ENCODE measurements at regions not wholly inside any gene's neighbourhood (a gene's known extent, or its start where the extent isn't known, plus 50 kb on each side); places are given as distances from the start of the nearest gene placed in this dataset.

DNA sequence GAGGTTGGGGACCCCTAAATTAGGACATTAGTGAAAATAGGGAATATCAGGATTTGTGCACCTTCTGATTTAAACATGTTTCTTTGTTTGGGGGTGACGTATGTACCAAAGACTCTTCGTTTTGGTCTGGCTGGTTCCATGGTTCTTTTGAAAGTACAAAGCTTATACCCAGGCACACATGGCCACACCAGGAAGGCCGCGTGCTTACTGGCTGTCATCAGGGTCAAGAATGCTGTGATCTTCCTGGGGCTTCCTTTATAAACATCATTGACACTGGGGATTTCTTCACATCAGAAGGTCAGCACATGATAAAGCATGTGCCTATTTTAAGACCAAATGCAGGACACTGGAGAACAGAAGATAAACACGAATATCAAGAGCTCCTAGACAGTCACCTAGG is 230.6 kb upstream of the ID2 start:
- no peaks in the 10 kb centered on the region for H3K79me2 ChIP-seq (ENCODE audit: insufficient read depth, low read length)
- H3K4me3 ChIP-seq (replicated peaks in 1 of 2; ENCODE audit: low read depth in 1 of 2, low read length in 2 of 2): no peak overlapping the region
- no peaks in the 10 kb centered on the region for H3K9me3 ChIP-seq (ENCODE audit: control insufficient read depth in 1 of 2, insufficient read depth in 1 of 2, low read depth in 1 of 2, low read length in 2 of 2)
- intact Hi-C loops (cut with micrococcal nuclease): no loop called here
- no peak overlapping the region for H3K4me2 ChIP-seq (ENCODE audit: low read length)
- ATAC-seq (no peak), DNase-seq (ENCODE audit: low read depth, low spot score) (no peak)
- H3K9ac ChIP-seq (ENCODE audit: low read length): no peak overlapping the region
- no peak overlapping the region for H2AFZ ChIP-seq (ENCODE audit: low read depth, low read length, poor library complexity, severe bottlenecking)
- no peak for TF ChIP-seq FOSL1 (IDR thresholded peaks at IDR 0.05; ENCODE audit: low read depth)
- no peak for TF ChIP-seq SP1 (IDR thresholded peaks at IDR 0.05; ENCODE audit: low read depth)
- TF ChIP-seq, protein P1, sequence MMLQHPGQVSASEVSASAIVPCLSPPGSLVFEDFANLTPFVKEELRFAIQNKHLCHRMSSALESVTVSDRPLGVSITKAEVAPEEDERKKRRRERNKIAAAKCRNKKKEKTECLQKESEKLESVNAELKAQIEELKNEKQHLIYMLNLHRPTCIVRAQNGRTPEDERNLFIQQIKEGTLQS (IDR thresholded peaks at IDR 0.05): no peak
- TF ChIP-seq YY1 (IDR thresholded peaks at IDR 0.05; ENCODE audit: extremely low read depth, insufficient replicate concordance, low read depth, low read length): no peak
- TF ChIP-seq, protein P2, sequence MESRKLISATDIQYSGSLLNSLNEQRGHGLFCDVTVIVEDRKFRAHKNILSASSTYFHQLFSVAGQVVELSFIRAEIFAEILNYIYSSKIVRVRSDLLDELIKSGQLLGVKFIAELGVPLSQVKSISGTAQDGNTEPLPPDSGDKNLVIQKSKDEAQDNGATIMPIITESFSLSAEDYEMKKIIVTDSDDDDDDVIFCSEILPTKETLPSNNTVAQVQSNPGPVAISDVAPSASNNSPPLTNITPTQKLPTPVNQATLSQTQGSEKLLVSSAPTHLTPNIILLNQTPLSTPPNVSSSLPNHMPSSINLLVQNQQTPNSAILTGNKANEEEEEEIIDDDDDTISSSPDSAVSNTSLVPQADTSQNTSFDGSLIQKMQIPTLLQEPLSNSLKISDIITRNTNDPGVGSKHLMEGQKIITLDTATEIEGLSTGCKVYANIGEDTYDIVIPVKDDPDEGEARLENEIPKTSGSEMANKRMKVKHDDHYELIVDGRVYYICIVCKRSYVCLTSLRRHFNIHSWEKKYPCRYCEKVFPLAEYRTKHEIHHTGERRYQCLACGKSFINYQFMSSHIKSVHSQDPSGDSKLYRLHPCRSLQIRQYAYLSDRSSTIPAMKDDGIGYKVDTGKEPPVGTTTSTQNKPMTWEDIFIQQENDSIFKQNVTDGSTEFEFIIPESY (IDR thresholded peaks at IDR 0.05; ENCODE audit: extremely low read depth, insufficient replicate concordance, low read length): no peak
- no peak for TF ChIP-seq ELF1 (IDR thresholded peaks at IDR 0.05; ENCODE audit: borderline replicate concordance, low read depth)
- TF ChIP-seq ZNF274 (IDR thresholded peaks at IDR 0.05; ENCODE audit: low read depth, low read length): no peak
- no peak for TF ChIP-seq ZFX (IDR thresholded peaks at IDR 0.05)
- TF ChIP-seq, protein P3, sequence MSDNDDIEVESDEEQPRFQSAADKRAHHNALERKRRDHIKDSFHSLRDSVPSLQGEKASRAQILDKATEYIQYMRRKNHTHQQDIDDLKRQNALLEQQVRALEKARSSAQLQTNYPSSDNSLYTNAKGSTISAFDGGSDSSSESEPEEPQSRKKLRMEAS (IDR thresholded peaks at IDR 0.05): no peak
- TF ChIP-seq EGR1 (IDR thresholded peaks at IDR 0.05; ENCODE audit: low read depth): no peak
- TF ChIP-seq TCF7L2 (IDR thresholded peaks at IDR 0.05; ENCODE audit: borderline replicate concordance, extremely low read depth, insufficient read depth, insufficient read length): no peak
- no peak for TF ChIP-seq EZH2 (IDR thresholded peaks at IDR 0.05)
- TF ChIP-seq EZH2phosphoT487 (IDR thresholded peaks at IDR 0.05; ENCODE audit: borderline replicate concordance): no peak
- TF ChIP-seq, protein P4, sequence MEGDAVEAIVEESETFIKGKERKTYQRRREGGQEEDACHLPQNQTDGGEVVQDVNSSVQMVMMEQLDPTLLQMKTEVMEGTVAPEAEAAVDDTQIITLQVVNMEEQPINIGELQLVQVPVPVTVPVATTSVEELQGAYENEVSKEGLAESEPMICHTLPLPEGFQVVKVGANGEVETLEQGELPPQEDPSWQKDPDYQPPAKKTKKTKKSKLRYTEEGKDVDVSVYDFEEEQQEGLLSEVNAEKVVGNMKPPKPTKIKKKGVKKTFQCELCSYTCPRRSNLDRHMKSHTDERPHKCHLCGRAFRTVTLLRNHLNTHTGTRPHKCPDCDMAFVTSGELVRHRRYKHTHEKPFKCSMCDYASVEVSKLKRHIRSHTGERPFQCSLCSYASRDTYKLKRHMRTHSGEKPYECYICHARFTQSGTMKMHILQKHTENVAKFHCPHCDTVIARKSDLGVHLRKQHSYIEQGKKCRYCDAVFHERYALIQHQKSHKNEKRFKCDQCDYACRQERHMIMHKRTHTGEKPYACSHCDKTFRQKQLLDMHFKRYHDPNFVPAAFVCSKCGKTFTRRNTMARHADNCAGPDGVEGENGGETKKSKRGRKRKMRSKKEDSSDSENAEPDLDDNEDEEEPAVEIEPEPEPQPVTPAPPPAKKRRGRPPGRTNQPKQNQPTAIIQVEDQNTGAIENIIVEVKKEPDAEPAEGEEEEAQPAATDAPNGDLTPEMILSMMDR (IDR thresholded peaks at IDR 0.05 in 2 of 3, conservative IDR thresholded peaks at IDR 0.05 in 1 of 3; ENCODE audit: borderline replicate concordance in 1 of 3, insufficient read depth in 1 of 3, low read depth in 2 of 3, low read length in 2 of 3): no peak
- peaks cover 3 to 40% of the 10 kb centered on the region in 2 experiments; a peak in 3 of 4 replicates for H3K4me1 ChIP-seq (ENCODE audit: control insufficient read depth in 1 of 2, insufficient read depth in 2 of 2, low read length in 2 of 2)
- POLR2A ChIA-PET: no interaction called here
- no peaks in the 10 kb centered on the region for H4K20me1 ChIP-seq (ENCODE audit: insufficient read depth)
- no peaks in the 10 kb centered on the region for H3K27me3 ChIP-seq (ENCODE audit: insufficient read depth, low read length)
- H3K27ac ChIP-seq (ENCODE audit: low read depth, low read length): no peak overlapping the region
- BruUV-seq (replicated peaks): no TSS peak
- RAD21 ChIA-PET (ENCODE audit: low non-redundant PET in 1 of 2, low total read pairs in 2 of 2, uncharacterized antibody in 2 of 2, unreplicated experiment in 2 of 2): no interaction called here
- H3K36me3 ChIP-seq (ENCODE audit: control insufficient read depth in 1 of 2, insufficient read depth in 2 of 2, low read length in 2 of 2): no peaks in the 10 kb centered on the region
- no peaks in the 10 kb centered on the region for H3K9me2 ChIP-seq (ENCODE audit: insufficient read depth)
- CTCF ChIA-PET: no interaction called here
